T1000 (cell line): ENCODE measurements at regions not wholly inside any gene's neighbourhood (a gene's known extent, or its start where the extent isn't known, plus 50 kb on each side); places are given as distances from the start of the nearest gene placed in this dataset.
"Not testable (repeated sequence)": the region's sequence is repeated elsewhere in the genome, so short reads cannot be mapped to it uniquely, and the experiment has no call there.

Experiments
- DNase-seq: peaks from one replicate; lab custom pipeline; 2025; ENCODE audit warnings: mixed read lengths; lab: John Stamatoyannopoulos, UW

- DNase-seq = no peak
Observed at GRCh38 chr6:140669321-140669720, 1294.9 kb upstream of the CITED2 start.

GRCh38 chr6:140663772-140664171, 1289.3 kb upstream of the CITED2 start:
- DNase-seq = no peak

- DNase-seq = no peak
Observed at GRCh38 chr6:140663094-140663493, 1288.6 kb upstream of the CITED2 start.

- DNase-seq = no peak
Observed at GRCh38 chr6:140661691-140662090, 1287.2 kb upstream of the CITED2 start.

- no peak for DNase-seq
Observed at GRCh38 chr6:140660295-140660694, 1285.8 kb upstream of the CITED2 start.

- no peak for DNase-seq
Observed at GRCh38 chr6:140653972-140654371, 1279.5 kb upstream of the CITED2 start.

GRCh38 chr6:140653506-140653905, 1279.1 kb upstream of the CITED2 start:
- no peak for DNase-seq

- DNase-seq = not testable (repeated sequence)
Observed at GRCh38 chr6:140649502-140649901, 1275.1 kb upstream of the CITED2 start.

- DNase-seq = not testable (repeated sequence)
Observed at GRCh38 chr6:140647322-140647721, 1272.9 kb upstream of the CITED2 start.

- DNase-seq = no peak
Observed at GRCh38 chr6:140644017-140644416, 1269.6 kb upstream of the CITED2 start.

GRCh38 chr6:140641412-140641811, 1267.0 kb upstream of the CITED2 start:
- no peak for DNase-seq

GRCh38 chr6:140636908-140637402, 1262.5 kb upstream of the CITED2 start:
- DNase-seq = no peak

GRCh38 chr6:140636271-140636907, 1261.9 kb upstream of the CITED2 start:
- DNase-seq = no peak

- no peak for DNase-seq
Observed at GRCh38 chr6:140627002-140627401, 1252.6 kb upstream of the CITED2 start.

GRCh38 chr6:140623498-140623897, 1249.0 kb upstream of the CITED2 start:
- peak; percentile 5 for DNase-seq

GRCh38 chr6:140620496-140620895, 1246.0 kb upstream of the CITED2 start:
- DNase-seq = no peak

- DNase-seq = no peak
Observed at GRCh38 chr6:140609956-140610355, 1235.5 kb upstream of the CITED2 start.

GRCh38 chr6:140609321-140609720, 1234.9 kb upstream of the CITED2 start:
- DNase-seq = no peak

GRCh38 chr6:140604786-140605185, 1230.3 kb upstream of the CITED2 start:
- DNase-seq = no peak

GRCh38 chr6:140602431-140603248, 1228.2 kb upstream of the CITED2 start:
- no peak for DNase-seq

- no peak for DNase-seq
Observed at GRCh38 chr6:140601021-140601808, 1226.8 kb upstream of the CITED2 start.

GRCh38 chr6:140599916-140600315, 1225.5 kb upstream of the CITED2 start:
- no peak for DNase-seq
